PC-9 (cell line): ENCODE measurements at regions not wholly inside any gene's neighbourhood (a gene's known extent, or its start where the extent isn't known, plus 50 kb on each side); places are given as distances from the start of the nearest gene placed in this dataset.

Experiments used
- BruUV-seq: library from RNA; stranded (reverse); fragments of 400-500 nt; replicated peaks from 2 replicates; lab custom pipeline; 2021; lab: Mats Ljungman, UMichigan
- CTCF ChIA-PET: fragments of 300-600 bp; sonication (Branson Sonifier 250); formaldehyde crosslinking; loops from one replicate; lab custom pipeline; 2022; ENCODE audit warnings: antibody characterized with exemption; lab: Charles Lee
- POLR2A ChIA-PET: fragments of 300-600 bp; sonication (Branson Sonifier 250); formaldehyde crosslinking; loops from one replicate; lab custom pipeline; 2022; ENCODE audit warnings: antibody characterized with exemption; ENCODE audit not compliant: unreplicated experiment; lab: Charles Lee
- DNase-seq, 2 experiments: peaks; one replicate each; pipeline versions ENCODE4 v3.0.0 to v3.0.0-alpha.2; 2015 to 2022; ENCODE audit warnings: mixed read lengths in 1 of 2
- H2AFZ ChIP-seq: fragments of 200-600 bp; sonication (generic); 2 replicates; pipeline ENCODE4 v1.8.1; 2017; ENCODE audit warnings: antibody characterized with exemption
- H3F3A ChIP-seq: fragments of 200-600 bp; sonication (generic); 2 replicates; pipeline ENCODE4 v1.8.1; 2017; ENCODE audit warnings: antibody characterized with exemption, mild to moderate bottlenecking, low read depth; ENCODE audit not compliant: insufficient read depth
- H3K27ac ChIP-seq: fragments of 200-600 bp; sonication (generic); 2 replicates; pipeline ENCODE4 v1.6.1; 2016; ENCODE audit warnings: mixed run types
- H3K27me3 ChIP-seq: fragments of 200-600 bp; sonication (generic); 2 replicates; pipeline ENCODE4 v1.6.1; 2016; ENCODE audit warnings: low read depth, mixed run types; ENCODE audit not compliant: insufficient read depth
- H3K36me3 ChIP-seq: fragments of 200-600 bp; sonication (generic); 2 replicates; pipeline ENCODE4 v1.6.1; 2016; ENCODE audit warnings: low read depth, mixed run types
- H3K4me1 ChIP-seq: fragments of 200-600 bp; sonication (generic); replicated peaks from 2 replicates; pipeline ENCODE4 v1.6.1; 2016; ENCODE audit warnings: mixed run types; ENCODE audit not compliant: insufficient read depth
- H3K4me2 ChIP-seq: fragments of 200-600 bp; sonication (generic); 2 replicates; pipeline ENCODE4 v1.6.1; 2017; ENCODE audit warnings: mixed run types
- H3K4me3 ChIP-seq: fragments of 200-600 bp; sonication (generic); 2 replicates; pipeline ENCODE4 v1.6.1; 2016; ENCODE audit warnings: mixed run types
- H3K79me2 ChIP-seq: fragments of 200-600 bp; sonication (generic); 2 replicates; pipeline ENCODE4 v1.6.1; 2017; ENCODE audit warnings: low read depth, mixed run types
- H3K9me2 ChIP-seq: fragments of 200-600 bp; sonication (generic); 2 replicates; pipeline ENCODE4 v1.8.1; 2017; ENCODE audit warnings: mild to moderate bottlenecking; ENCODE audit not compliant: insufficient read depth
- H3K9me3 ChIP-seq: fragments of 200-600 bp; sonication (generic); 2 replicates; pipeline ENCODE4 v1.8.1; 2016; ENCODE audit warnings: low read depth; ENCODE audit not compliant: insufficient read depth
- H4K20me1 ChIP-seq: fragments of 200-600 bp; sonication (generic); 2 replicates; pipeline ENCODE4 v1.8.1; 2017; ENCODE audit not compliant: insufficient read depth
- EZH2 ChIP-seq: fragments of 200-600 bp; sonication (generic); IDR thresholded peaks from 2 replicates; pipeline ENCODE4 v1.8.0; 2017; ENCODE audit warnings: antibody characterized with exemption, low read depth
- intact Hi-C: fragments of 100-400 bp; cut with micrococcal nuclease; formaldehyde crosslinking; loops from one replicate; pipeline ENCODE4 v1.10.0; 2022; ENCODE audit not compliant: unreplicated experiment
- TF ChIP-seq, protein P1 (sequence below): fragments of 200-600 bp; sonication (generic); conservative IDR thresholded peaks from 2 replicates; pipeline ENCODE4 v1.6.1; 2017; ENCODE audit warnings: mixed run types, antibody characterized with exemption, mild to moderate bottlenecking, moderate library complexity

DNA sequence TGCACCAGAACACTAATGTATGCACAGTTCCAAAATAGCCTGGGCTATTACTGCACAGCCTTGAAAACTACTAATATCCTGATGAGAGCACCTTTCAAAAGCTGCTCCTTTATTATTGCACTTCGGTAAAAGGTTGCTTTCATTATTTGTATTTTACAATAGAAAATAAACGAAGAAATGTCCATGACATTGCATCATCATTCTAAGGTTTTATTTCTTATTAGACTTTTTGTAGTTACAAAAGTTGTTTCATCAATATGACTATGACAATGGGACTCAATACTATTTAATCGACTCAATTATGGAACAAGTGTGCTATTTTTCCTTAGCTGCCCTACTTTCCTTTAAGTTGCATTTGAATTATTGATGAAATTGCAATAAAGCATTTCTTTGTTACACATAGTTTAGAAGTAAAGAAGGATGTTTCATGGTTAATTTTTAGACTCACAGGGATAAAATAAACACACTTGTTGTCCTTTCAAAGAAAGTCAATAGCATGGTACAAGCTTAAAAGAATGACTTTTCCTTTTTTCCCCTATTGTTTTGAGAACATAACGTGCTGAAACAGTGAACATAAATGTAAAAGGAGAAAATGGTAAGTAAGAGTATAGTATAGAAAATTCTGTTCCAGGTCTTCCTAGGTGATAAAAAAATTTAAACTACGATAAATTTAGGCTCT, 407.6 kb downstream of the BCAT1 start:
- no TSS peak for BruUV-seq
- H3K27me3 ChIP-seq = peaks cover 22% of the 10 kb centered on the region
- H3K79me2 ChIP-seq = no peaks in the 10 kb centered on the region
- no peaks in the 10 kb centered on the region for H3F3A ChIP-seq
- no peak for DNase-seq
- intact Hi-C loops = no loop called here
- no peak overlapping the region for H3K4me2 ChIP-seq
- 0 out of 2 replicates have a peak, but pooled peaks cover 4% of the 10 kb centered on the region for H3K9me2 ChIP-seq
- no peaks in the 10 kb centered on the region for H4K20me1 ChIP-seq
- no peaks in the 10 kb centered on the region for H3K36me3 ChIP-seq
- no peak overlapping the region for H3K27ac ChIP-seq
- no peak overlapping the region for H3K4me3 ChIP-seq
- no peaks in the 10 kb centered on the region for H3K4me1 ChIP-seq
- no peaks in the 10 kb centered on the region for H3K9me3 ChIP-seq
- POLR2A ChIA-PET = no interaction called here
- no peak for TF ChIP-seq EZH2
- TF ChIP-seq, protein P1, sequence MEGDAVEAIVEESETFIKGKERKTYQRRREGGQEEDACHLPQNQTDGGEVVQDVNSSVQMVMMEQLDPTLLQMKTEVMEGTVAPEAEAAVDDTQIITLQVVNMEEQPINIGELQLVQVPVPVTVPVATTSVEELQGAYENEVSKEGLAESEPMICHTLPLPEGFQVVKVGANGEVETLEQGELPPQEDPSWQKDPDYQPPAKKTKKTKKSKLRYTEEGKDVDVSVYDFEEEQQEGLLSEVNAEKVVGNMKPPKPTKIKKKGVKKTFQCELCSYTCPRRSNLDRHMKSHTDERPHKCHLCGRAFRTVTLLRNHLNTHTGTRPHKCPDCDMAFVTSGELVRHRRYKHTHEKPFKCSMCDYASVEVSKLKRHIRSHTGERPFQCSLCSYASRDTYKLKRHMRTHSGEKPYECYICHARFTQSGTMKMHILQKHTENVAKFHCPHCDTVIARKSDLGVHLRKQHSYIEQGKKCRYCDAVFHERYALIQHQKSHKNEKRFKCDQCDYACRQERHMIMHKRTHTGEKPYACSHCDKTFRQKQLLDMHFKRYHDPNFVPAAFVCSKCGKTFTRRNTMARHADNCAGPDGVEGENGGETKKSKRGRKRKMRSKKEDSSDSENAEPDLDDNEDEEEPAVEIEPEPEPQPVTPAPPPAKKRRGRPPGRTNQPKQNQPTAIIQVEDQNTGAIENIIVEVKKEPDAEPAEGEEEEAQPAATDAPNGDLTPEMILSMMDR = no peak
- CTCF ChIA-PET = no interaction called here
- no peak overlapping the region for H2AFZ ChIP-seq

DNA sequence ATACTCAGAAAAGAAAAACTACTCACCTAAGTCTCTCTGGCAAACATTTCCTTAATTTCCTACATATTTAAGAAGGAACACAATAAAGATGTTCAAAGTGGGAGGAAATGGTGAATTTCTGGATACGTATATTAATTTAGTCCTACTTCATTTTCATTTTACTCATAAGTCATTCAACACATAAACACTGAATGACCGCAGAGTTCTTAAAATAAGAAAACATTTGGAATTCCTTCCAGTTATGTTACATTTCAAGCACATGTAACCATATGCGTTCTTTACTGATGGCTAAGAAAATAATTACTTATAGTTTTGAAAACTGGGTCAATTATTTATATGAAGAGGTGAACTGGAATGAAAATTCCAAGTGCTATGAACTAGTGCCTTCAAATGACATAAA, 409.3 kb downstream of the BCAT1 start:
- no peak for DNase-seq
- Histone ChIP-seq H3K4me3 (no peak overlapping the region), H3K4me1 (no peaks in the 10 kb centered on the region), H3K79me2 (no peaks in the 10 kb centered on the region), H3K27me3 (peaks cover 33% of the 10 kb centered on the region), H2AFZ (no peak overlapping the region), H3K9me2 (0 out of 2 replicates have a peak, but pooled peaks cover 2% of the 10 kb centered on the region), H3K27ac (no peak overlapping the region), H3K9me3 (no peaks in the 10 kb centered on the region), H4K20me1 (no peaks in the 10 kb centered on the region), H3K36me3 (no peaks in the 10 kb centered on the region), H3F3A (no peaks in the 10 kb centered on the region), H3K4me2 (no peak overlapping the region)
- TF ChIP-seq, protein P1 = no peak
- TF ChIP-seq EZH2 = no peak
- BruUV-seq = no TSS peak
- ChIA-PET POLR2A (no interaction called here), CTCF (no interaction called here)
- intact Hi-C loops = no loop called here

DNA sequence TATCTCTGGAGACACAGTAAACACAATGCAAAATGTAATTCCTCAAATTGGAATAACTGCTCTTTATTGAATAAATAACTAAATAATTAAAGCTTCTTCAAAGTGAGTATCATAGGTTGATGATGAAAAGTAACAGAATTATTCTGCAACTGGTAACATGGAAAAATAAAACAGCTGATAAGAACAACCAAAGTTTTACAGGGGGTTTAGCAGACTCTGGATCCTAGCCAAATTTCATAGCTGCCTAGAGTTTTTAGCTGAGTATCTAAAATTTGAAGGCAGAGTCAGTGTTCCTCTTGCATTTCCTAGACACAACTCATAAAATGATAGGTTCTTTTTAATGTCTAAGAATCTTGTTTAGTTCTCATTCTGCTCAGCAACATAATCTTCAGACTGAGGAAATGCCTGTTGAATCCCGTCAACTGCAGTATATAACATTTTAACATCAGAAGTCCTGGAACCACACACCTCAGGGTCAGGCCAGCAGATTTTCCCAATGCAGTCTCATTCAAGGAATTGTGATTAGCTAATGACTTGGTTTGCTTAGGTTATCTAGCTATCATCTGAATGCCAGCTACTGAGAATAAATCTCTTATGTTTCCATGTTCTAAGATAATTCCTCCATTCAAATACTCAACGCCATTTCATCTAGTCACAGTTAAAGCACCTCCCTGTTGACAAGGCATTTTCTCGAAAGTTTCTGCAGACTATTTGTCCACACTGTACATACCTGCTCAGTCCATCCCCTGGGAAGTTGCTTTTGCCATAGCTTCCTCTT, 411.6 kb downstream of the BCAT1 start:
- no peak for DNase-seq
- Histone ChIP-seq H3K9me2 (no peaks in the 10 kb centered on the region), H3K4me2 (no peak overlapping the region), H3K4me3 (no peak overlapping the region), H2AFZ (no peak overlapping the region), H4K20me1 (no peaks in the 10 kb centered on the region), H3K27me3 (peaks cover 43% of the 10 kb centered on the region), H3K79me2 (no peaks in the 10 kb centered on the region), H3K36me3 (no peaks in the 10 kb centered on the region), H3K4me1 (no peaks in the 10 kb centered on the region), H3K27ac (no peak overlapping the region), H3K9me3 (no peaks in the 10 kb centered on the region), H3F3A (no peaks in the 10 kb centered on the region)
- TF ChIP-seq EZH2 = no peak
- TF ChIP-seq, protein P1 = no peak
- ChIA-PET POLR2A (no interaction called here), CTCF (no interaction called here)
- no TSS peak for BruUV-seq
- intact Hi-C loops = no loop called here
